ENCODE measurements at regions not wholly inside any gene's neighbourhood (a gene's known extent, or its start where the extent isn't known, plus 50 kb on each side); places are given as distances from the start of the nearest gene placed in this dataset.
A peak's percentile ranks its signal among the peaks of the same experiment; 100 is the strongest.

GRCh38 chr1:22248746-22249145 is 105.8 kb upstream of the WNT4 start:
- H3K4ac ChIP-seq (ENCODE audit: low read length) = no peak overlapping the region
- no peak overlapping the region for H4K91ac ChIP-seq (ENCODE audit: low read depth, low read length, poor library complexity)
- peaks cover 0 to 12% of the 10 kb centered on the region in 2 donors for H3K4me1 ChIP-seq (ENCODE audit: control insufficient read depth in 2 of 2, insufficient read depth in 1 of 2, low read depth in 1 of 2, low read length in 2 of 2)
- no peak overlapping the region for H2BK5ac ChIP-seq (ENCODE audit: low read length)
- no peak overlapping the region for H2AFZ ChIP-seq (ENCODE audit: low read length)
- no peak overlapping the region for H2AK5ac ChIP-seq (ENCODE audit: low read depth, low read length)
- H3K23ac ChIP-seq (ENCODE audit: low read depth, low read length, poor library complexity) = peak overlapping the region; percentile 8
- WGBS, 2 donors (ENCODE audit: extremely low coverage in 2 of 2, insufficient read length in 2 of 2, insufficient replicate concordance in 1 of 2) = no CpG with 5 or more reads among the region's 8 CpGs
- no peak overlapping the region for H3K9ac ChIP-seq (ENCODE audit: low read depth, low read length, poor library complexity)
- DNase-seq (ENCODE audit: low spot score) = no peak
- no peaks in the 10 kb centered on the region for H3K79me1 ChIP-seq (ENCODE audit: low read depth, low read length)
- no peak overlapping the region for H3K27ac ChIP-seq (replicated peaks; ENCODE audit: low read length)
- no peak overlapping the region for H3K4me3 ChIP-seq (ENCODE audit: low read length in 2 of 2)
- no peak overlapping the region for H3K4me2 ChIP-seq (ENCODE audit: insufficient read depth, low read length, poor library complexity, severe bottlenecking)
- no peaks in the 10 kb centered on the region for H3K36me3 ChIP-seq (replicated peaks in 1 of 2; ENCODE audit: control insufficient read depth in 2 of 2, insufficient read depth in 2 of 2, low read length in 2 of 2)
- H4K8ac ChIP-seq (ENCODE audit: low read depth, low read length) = no peak overlapping the region
- no peak overlapping the region for H2BK15ac ChIP-seq (ENCODE audit: low read length)
- no peak overlapping the region for H2BK12ac ChIP-seq (ENCODE audit: low read length)
- no peak overlapping the region for H2BK120ac ChIP-seq (ENCODE audit: low read depth, low read length)
- H3K9me3 ChIP-seq (replicated peaks in 1 of 2; ENCODE audit: control insufficient read depth in 2 of 2, insufficient read depth in 1 of 2, low read depth in 1 of 2, low read length in 2 of 2) = peaks cover 0 to 3% of the 10 kb centered on the region in 2 donors
- H3K14ac ChIP-seq (ENCODE audit: low read length) = no peak overlapping the region
- peaks cover 0 to 72% (median 72%) of the 10 kb centered on the region in 3 experiments for H3K27me3 ChIP-seq (ENCODE audit: control insufficient read depth in 3 of 3, insufficient read depth in 3 of 3, low read depth in 1 of 3, low read length in 3 of 3)
- H3K18ac ChIP-seq (ENCODE audit: low read length) = peak overlapping the region; percentile 45

- Histone ChIP-seq H2BK5ac (ENCODE audit: low read length) (no peak overlapping the region), H3K36me3 (replicated peaks in 1 of 2; ENCODE audit: control insufficient read depth in 2 of 2, insufficient read depth in 2 of 2, low read length in 2 of 2) (no peaks in the 10 kb centered on the region), H3K4me3 (ENCODE audit: low read length in 2 of 2) (no peak overlapping the region), H3K4ac (ENCODE audit: low read length) (no peak overlapping the region), H2BK12ac (ENCODE audit: low read length) (no peak overlapping the region), H3K4me1 (ENCODE audit: control insufficient read depth in 2 of 2, insufficient read depth in 1 of 2, low read depth in 1 of 2, low read length in 2 of 2) (peaks cover 0 to 11% of the 10 kb centered on the region in 2 donors), H2AK5ac (ENCODE audit: low read depth, low read length) (no peak overlapping the region), H4K91ac (ENCODE audit: low read depth, low read length, poor library complexity) (no peak overlapping the region), H3K23ac (ENCODE audit: low read depth, low read length, poor library complexity) (no peak overlapping the region), H3K9ac (ENCODE audit: low read depth, low read length, poor library complexity) (no peak overlapping the region), H2BK120ac (ENCODE audit: low read depth, low read length) (no peak overlapping the region), H3K79me1 (ENCODE audit: low read depth, low read length) (no peaks in the 10 kb centered on the region), H3K9me3 (replicated peaks in 1 of 2; ENCODE audit: control insufficient read depth in 2 of 2, insufficient read depth in 1 of 2, low read depth in 1 of 2, low read length in 2 of 2) (peaks cover 0 to 2% of the 10 kb centered on the region in 2 donors), H3K14ac (ENCODE audit: low read length) (no peak overlapping the region), H2AFZ (ENCODE audit: low read length) (no peak overlapping the region), H4K8ac (ENCODE audit: low read depth, low read length) (no peak overlapping the region), H3K4me2 (ENCODE audit: insufficient read depth, low read length, poor library complexity, severe bottlenecking) (no peak overlapping the region), H3K18ac (ENCODE audit: low read length) (no peak overlapping the region), H2BK15ac (ENCODE audit: low read length) (no peak overlapping the region), H3K27ac (replicated peaks; ENCODE audit: low read length) (no peak overlapping the region), H3K27me3 (ENCODE audit: control insufficient read depth in 3 of 3, insufficient read depth in 3 of 3, low read depth in 1 of 3, low read length in 3 of 3) (peaks cover 0 to 81% (median 71%) of the 10 kb centered on the region in 3 experiments)
- no peak for DNase-seq (ENCODE audit: low spot score)
- WGBS, 2 donors (ENCODE audit: extremely low coverage in 2 of 2, insufficient read length in 2 of 2, insufficient replicate concordance in 1 of 2) = no CpG with 5 or more reads among the region's 11 CpGs
Observed at GRCh38 chr1:22249928-22250680, 107.2 kb upstream of the WNT4 start.

DNA sequence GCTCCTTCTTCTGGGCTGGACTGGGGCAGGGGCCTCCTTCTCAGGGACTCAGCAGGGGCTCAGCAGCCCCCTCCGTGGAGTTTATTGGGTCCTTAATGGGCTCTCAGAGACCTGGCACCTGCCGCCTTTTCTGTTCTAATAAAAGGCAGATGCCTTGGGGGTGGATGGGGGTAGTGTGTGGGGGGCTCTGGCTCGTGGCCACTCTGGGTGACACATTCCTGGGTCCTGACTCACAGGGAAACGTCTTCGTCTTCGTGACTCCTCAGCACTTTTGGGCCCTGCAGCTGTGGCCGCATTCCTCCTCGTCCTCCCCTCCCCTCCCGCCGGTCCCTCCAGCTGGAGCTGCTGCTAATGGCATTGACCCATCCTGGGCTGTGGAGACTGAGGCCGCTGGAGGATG is 107.8 kb upstream of the WNT4 start:
- peak overlapping the region; percentile 9 for H3K14ac ChIP-seq (ENCODE audit: low read length)
- no peak overlapping the region for H2AK5ac ChIP-seq (ENCODE audit: low read depth, low read length)
- no peak overlapping the region for H3K9ac ChIP-seq (ENCODE audit: low read depth, low read length, poor library complexity)
- H2BK12ac ChIP-seq (ENCODE audit: low read length) = no peak overlapping the region
- H3K9me3 ChIP-seq (replicated peaks in 1 of 2; ENCODE audit: control insufficient read depth in 2 of 2, insufficient read depth in 1 of 2, low read depth in 1 of 2, low read length in 2 of 2) = peaks cover 0 to 2% of the 10 kb centered on the region in 2 donors
- no peak overlapping the region for H2AFZ ChIP-seq (ENCODE audit: low read length)
- no peak overlapping the region for H3K23ac ChIP-seq (ENCODE audit: low read depth, low read length, poor library complexity)
- no peaks in the 10 kb centered on the region for H3K79me1 ChIP-seq (ENCODE audit: low read depth, low read length)
- no peak overlapping the region for H2BK120ac ChIP-seq (ENCODE audit: low read depth, low read length)
- H2BK15ac ChIP-seq (ENCODE audit: low read length) = no peak overlapping the region
- H2BK5ac ChIP-seq (ENCODE audit: low read length) = no peak overlapping the region
- no peak overlapping the region for H3K4me2 ChIP-seq (ENCODE audit: insufficient read depth, low read length, poor library complexity, severe bottlenecking)
- no peak overlapping the region for H3K4ac ChIP-seq (ENCODE audit: low read length)
- DNase-seq (ENCODE audit: low spot score) = no peak
- peaks cover 0 to 87% (median 73%) of the 10 kb centered on the region in 3 experiments for H3K27me3 ChIP-seq (ENCODE audit: control insufficient read depth in 3 of 3, insufficient read depth in 3 of 3, low read depth in 1 of 3, low read length in 3 of 3)
- no peak overlapping the region for H4K8ac ChIP-seq (ENCODE audit: low read depth, low read length)
- H4K91ac ChIP-seq (ENCODE audit: low read depth, low read length, poor library complexity) = peak overlapping the region; percentile 56
- no peak overlapping the region for H3K4me3 ChIP-seq (ENCODE audit: low read length in 2 of 2)
- no CpG with 5 or more reads among the region's 11 CpGs for whole genome bisulfite sequencing, 2 donors (ENCODE audit: extremely low coverage in 2 of 2, insufficient read length in 2 of 2, insufficient replicate concordance in 1 of 2)
- H3K18ac ChIP-seq (ENCODE audit: low read length) = no peak overlapping the region
- no peaks in the 10 kb centered on the region for H3K36me3 ChIP-seq (replicated peaks in 1 of 2; ENCODE audit: control insufficient read depth in 2 of 2, insufficient read depth in 2 of 2, low read length in 2 of 2)
- no peak overlapping the region for H3K27ac ChIP-seq (replicated peaks; ENCODE audit: low read length)
- H3K4me1 ChIP-seq (ENCODE audit: control insufficient read depth in 2 of 2, insufficient read depth in 1 of 2, low read depth in 1 of 2, low read length in 2 of 2) = peaks cover 0 to 7% of the 10 kb centered on the region in 2 donors

- Histone ChIP-seq H3K9me3 (replicated peaks in 1 of 2; ENCODE audit: control insufficient read depth in 2 of 2, insufficient read depth in 1 of 2, low read depth in 1 of 2, low read length in 2 of 2) (peaks cover 0 to 2% of the 10 kb centered on the region in 2 donors), H2BK5ac (ENCODE audit: low read length) (no peak overlapping the region), H3K79me1 (ENCODE audit: low read depth, low read length) (no peaks in the 10 kb centered on the region), H3K4me1 (ENCODE audit: control insufficient read depth in 2 of 2, insufficient read depth in 1 of 2, low read depth in 1 of 2, low read length in 2 of 2) (peaks cover 0 to 5% of the 10 kb centered on the region in 2 donors), H3K4ac (ENCODE audit: low read length) (no peak overlapping the region), H3K4me2 (ENCODE audit: insufficient read depth, low read length, poor library complexity, severe bottlenecking) (no peak overlapping the region), H4K8ac (ENCODE audit: low read depth, low read length) (no peak overlapping the region), H3K27ac (replicated peaks; ENCODE audit: low read length) (no peak overlapping the region), H3K27me3 (ENCODE audit: control insufficient read depth in 3 of 3, insufficient read depth in 3 of 3, low read depth in 1 of 3, low read length in 3 of 3) (peaks cover 0 to 86% (median 73%) of the 10 kb centered on the region in 3 experiments), H3K36me3 (replicated peaks in 1 of 2; ENCODE audit: control insufficient read depth in 2 of 2, insufficient read depth in 2 of 2, low read length in 2 of 2) (no peaks in the 10 kb centered on the region), H2AK5ac (ENCODE audit: low read depth, low read length) (no peak overlapping the region), H4K91ac (ENCODE audit: low read depth, low read length, poor library complexity) (no peak overlapping the region), H3K9ac (ENCODE audit: low read depth, low read length, poor library complexity) (no peak overlapping the region), H2AFZ (ENCODE audit: low read length) (no peak overlapping the region), H3K14ac (ENCODE audit: low read length) (no peak overlapping the region), H3K4me3 (ENCODE audit: low read length in 2 of 2) (no peak overlapping the region), H2BK120ac (ENCODE audit: low read depth, low read length) (no peak overlapping the region), H3K23ac (ENCODE audit: low read depth, low read length, poor library complexity) (no peak overlapping the region), H2BK12ac (ENCODE audit: low read length) (no peak overlapping the region), H2BK15ac (ENCODE audit: low read length) (no peak overlapping the region), H3K18ac (ENCODE audit: low read length) (no peak overlapping the region)
- WGBS, 2 donors (ENCODE audit: extremely low coverage in 2 of 2, insufficient read length in 2 of 2, insufficient replicate concordance in 1 of 2) = no CpG with 5 or more reads among the region's 17 CpGs
- DNase-seq (ENCODE audit: low spot score) = no peak
Observed at GRCh38 chr1:22252251-22252650, 109.4 kb upstream of the WNT4 start.
